NCI-H748 treated with DMSO at 0.1 percent for 48 hours (cell line): ENCODE measurements at regions not wholly inside any gene's neighbourhood (a gene's known extent, or its start where the extent isn't known, plus 50 kb on each side); places are given as distances from the start of the nearest gene placed in this dataset.
"Not testable (repeated sequence)": the region's sequence is repeated elsewhere in the genome, so short reads cannot be mapped to it uniquely, and the experiment has no call there.

ENCODE experiments used
- DNase-seq: peaks from one replicate; lab custom pipeline; 2025; lab: John Stamatoyannopoulos, UW

DNA sequence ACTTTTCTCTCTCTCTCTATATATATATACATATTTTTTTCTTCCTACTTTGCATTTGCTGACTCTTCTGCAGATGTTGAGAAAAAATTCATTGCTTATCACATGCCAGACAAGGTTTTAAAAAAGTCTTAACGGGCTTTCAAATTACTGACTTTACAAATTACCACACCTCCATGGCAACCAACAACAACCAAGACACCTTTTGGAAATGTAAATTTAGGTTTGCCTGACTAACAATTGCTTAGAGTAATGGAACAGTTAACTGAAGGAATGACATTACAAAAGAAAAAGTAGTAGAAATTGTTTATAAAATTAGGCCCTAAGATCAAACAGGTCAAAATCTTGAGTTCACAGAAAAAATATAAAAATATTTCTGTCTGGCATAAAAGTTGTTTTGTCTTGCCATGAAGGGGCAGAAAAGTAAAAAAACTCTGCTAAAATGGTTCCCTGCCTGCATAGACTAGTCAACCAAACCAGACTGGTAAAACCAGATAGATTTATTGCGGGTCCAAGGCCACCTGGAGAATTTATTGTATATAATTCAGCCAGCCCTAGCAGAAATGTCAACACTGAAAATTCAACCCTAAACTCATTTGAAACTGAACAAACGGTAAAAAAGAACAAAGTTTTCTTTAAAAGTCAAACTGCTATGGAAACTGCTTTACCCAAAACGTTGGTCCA lies 92.8 kb upstream of the FRMD1 start:
- no peak for DNase-seq

DNA sequence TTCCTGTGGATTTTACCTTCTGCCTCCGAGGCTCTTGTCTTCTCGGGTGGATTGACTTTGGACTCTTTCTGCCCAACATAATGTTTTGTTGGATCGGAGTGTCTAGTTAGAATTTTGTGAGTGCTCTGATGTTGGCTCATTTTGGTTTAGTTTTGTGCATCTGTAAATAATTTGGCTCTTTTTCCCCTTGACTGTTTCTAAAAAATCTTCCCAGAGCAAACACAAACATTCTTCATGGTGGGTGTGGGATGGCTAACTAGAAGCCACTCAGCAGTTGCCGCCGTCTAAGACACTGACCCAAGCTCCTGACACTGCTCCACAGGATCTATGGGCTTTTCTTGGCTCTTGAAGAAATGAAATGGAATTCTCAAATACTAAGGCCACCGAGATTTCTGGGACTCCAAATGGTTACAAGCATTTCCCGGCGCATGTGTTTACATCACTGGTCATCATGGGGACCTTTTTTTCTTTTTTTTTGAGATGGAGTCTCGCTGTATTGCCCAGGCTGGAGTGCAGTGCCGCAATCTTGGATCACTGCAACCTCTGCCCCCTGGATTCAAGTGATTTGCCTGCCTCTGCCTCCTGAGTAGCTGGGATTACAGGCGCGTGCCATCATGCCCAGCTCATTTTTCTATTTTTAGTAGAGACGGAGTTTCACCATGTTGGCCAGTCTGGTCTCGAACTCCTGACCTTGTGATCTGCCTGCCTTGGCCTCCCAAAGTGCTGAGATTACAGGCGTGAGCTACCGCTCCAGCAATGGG lies 92.0 kb upstream of the FRMD1 start:
- no peak for DNase-seq

DNA sequence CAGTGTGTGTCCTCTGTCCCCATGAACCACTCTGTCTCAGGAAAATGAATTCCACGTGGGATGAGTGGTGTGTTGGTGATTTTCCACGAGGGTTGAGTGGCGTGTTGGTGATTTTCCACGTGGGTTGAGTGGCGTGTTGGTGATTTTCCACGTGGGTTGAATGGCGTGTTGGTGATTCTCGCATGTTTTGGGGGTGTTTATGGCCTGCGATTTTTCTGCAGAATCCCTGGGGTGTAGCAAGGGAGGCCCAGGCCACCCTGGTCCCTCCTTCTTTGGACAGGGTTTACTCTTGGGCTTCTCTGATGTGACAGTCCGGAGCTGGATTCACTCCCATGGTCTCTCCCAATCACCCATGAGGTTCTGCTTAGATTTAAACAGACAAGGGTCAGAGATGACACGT lies 90.6 kb upstream of the FRMD1 start:
- DNase-seq: no peak

DNA sequence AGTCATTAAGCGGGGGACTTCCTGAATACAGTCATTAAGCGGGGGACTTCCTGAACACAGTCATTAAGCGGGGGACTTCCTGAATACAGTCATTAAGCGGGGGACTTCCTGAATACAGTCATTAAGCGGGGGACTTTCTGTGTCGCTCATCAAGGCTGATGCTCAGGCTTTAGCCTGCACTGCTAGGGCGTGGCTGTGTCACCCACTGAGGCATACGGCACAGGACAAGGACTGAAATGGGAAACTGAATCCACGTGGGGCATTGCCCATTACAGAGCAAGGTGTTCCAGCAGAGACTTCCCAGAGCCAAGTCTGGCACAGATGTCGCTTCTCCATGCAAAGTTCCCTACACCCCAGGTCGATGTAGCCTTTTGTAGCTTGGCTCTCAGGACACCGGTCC lies 89.9 kb upstream of the FRMD1 start:
- DNase-seq: not testable (repeated sequence)

DNA sequence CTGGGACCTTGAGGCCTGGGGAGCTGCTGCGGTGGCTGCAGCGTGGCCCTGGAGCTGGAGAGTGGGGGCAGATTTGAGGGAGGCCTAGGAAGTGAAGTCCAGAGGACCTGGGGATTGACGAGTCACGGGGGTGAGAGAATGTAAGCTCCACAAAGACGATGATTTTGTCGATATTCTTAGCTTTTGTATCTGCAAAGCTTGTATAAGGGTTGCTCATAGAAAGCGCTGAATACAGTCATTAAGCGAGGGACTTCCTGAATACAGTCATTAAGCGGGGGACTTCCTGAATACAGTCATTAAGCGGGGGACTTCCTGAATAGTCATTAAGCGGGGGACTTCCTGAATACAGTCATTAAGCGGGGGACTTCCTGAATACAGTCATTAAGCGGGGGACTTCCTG lies 89.3 kb upstream of the FRMD1 start:
- DNase-seq: not testable (repeated sequence)

DNA sequence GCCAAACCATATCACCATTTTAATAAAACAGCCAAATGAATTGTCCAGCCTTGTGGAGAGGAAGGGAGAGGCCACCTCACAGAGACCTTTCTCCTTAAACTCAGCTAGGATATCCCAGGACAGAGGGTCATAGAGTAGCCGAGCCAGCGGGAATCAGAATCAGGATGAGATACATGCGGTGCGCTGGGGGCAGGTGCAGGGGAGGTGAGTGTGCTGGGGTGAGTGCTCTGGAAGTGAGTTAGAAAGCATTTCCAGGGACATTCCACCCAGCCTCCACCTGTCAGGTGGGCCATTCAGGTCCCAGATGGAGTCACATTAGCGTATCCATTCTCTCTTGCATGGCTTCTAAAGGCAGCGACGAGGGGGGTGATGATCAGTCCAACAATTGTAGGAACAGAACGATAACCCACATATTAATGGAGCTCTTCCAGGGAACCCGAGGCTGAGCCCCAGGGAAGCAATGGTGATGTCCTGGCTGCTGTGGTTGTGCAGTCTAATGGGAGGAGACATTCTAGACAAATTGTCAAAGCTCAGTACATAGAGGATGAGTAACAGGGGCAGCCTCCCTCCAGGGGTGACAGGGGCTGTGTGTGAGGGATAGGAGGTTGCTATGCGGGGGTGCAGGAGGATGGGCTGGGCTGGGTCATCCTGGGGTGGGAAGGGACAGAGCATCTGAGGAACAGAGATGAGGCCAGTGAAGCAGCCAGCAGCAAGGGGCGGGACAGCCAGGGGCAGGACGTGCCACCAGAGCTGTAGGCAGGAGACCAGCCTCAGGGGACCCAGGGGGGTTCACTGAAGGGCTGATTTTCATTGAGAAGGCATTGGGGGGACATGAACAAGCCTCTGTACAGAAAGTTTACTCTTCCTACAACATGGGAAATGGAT lies 88.7 kb upstream of the FRMD1 start:
- no peak for DNase-seq

GRCh38 chr6:168166627-168167026 lies 87.6 kb upstream of the FRMD1 start:
- DNase-seq: no peak

- no peak for DNase-seq
These were observed 86.9 kb upstream of the FRMD1 start for GRCh38 chr6:168165891-168166290.

GRCh38 chr6:168165373-168165772 lies 86.4 kb upstream of the FRMD1 start:
- no peak for DNase-seq

GRCh38 chr6:168164462-168165061 lies 85.5 kb upstream of the FRMD1 start:
- DNase-seq: no peak

DNA sequence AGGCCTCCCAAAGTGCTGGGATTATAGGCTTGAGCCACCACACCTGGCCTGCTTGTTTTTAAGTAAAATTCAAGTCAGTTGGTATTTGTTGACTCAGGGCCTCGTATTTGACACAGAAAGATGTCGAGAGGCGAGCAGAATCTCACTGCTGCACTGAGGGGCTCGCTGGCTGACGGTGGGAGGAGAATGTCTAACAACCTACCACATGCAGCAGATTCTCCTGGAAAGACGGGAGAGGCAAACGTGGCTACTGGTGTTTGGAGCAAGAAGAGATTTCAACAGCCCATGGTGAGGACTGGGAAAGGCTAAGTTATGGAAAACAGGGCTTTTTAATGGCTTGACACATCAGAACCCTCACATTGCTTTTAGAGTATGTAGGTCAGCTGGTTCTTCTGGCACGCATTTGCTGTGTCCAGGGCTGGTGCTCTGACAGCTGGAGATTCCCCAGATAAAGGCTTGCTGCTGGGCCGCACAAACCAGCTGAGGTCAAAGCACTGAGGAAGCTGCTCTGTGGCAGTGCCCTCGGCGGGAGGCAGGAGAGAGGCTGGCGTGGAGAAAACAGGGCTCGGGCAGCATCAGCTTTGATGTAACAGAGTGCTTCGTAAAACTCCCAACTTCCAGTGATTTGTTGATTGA lies 84.2 kb upstream of the FRMD1 start:
- no peak for DNase-seq

GRCh38 chr6:168162366-168162765 lies 83.4 kb upstream of the FRMD1 start:
- DNase-seq: no peak

GRCh38 chr6:168161371-168161750 lies 82.3 kb upstream of the FRMD1 start:
- no peak for DNase-seq

GRCh38 chr6:168160506-168161370 lies 81.7 kb upstream of the FRMD1 start:
- DNase-seq: no peak

GRCh38 chr6:168159506-168159905 lies 80.5 kb upstream of the FRMD1 start:
- DNase-seq: no peak

- DNase-seq: no peak
These were observed 80.0 kb upstream of the FRMD1 start for GRCh38 chr6:168158980-168159349.

- DNase-seq: peak; percentile 52
These were observed 79.4 kb upstream of the FRMD1 start for GRCh38 chr6:168158213-168158979.

- no peak for DNase-seq
These were observed 78.5 kb upstream of the FRMD1 start for GRCh38 chr6:168157272-168158212.

GRCh38 chr6:168156742-168157265 lies 77.8 kb upstream of the FRMD1 start:
- DNase-seq: no peak
